ENCODE measurements at regions not wholly inside any gene's neighbourhood (a gene's known extent, or its start where the extent isn't known, plus 50 kb on each side); places are given as distances from the start of the nearest gene placed in this dataset.

GRCh38 chr3:59580996-59581395, 531.2 kb upstream of the CFAP20DC start:
- DNase-seq (ENCODE audit: low spot score): no peak

- no peak for DNase-seq (ENCODE audit: low spot score)
These were observed 530.7 kb upstream of the CFAP20DC start for GRCh38 chr3:59580499-59580898.

DNA sequence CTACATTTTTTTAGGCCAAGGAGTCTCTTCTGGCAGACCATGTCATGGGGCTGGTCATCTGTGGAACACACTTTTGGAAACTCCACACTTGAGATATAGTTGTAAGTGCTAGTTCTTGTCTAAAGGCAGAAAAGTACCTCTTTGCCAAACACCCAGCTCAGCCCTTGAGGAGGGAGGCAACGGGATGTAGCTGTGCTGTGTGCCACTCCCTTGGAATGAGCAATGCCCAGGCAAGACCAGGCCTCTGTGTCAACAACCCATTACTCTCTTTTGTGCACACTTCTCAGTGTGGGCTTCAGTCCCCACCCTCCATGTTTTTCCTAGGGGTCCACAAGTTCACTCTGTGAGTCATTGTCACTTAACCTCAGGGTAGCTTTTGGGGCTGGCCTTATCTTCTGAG, 528.3 kb upstream of the CFAP20DC start:
- no peak for DNase-seq (ENCODE audit: low spot score)

DNA sequence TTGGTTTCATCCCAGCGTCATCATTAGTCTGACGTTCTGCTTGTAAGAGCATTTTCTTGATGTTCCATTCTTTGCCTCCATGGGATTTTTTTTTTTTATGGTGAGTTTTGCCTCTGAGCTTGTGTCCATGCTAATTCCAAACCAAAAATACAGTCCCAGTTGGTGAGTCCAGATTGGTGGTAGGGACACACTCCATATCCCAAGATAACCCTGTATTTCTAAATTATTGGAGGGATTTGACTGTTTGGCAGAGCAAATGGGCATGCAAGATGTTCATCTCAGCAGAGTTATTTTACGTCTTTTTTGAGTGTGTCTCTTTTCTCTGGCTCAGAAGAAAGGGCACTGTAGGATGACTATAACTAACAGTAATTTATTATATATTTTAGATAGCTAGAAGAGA, 526.8 kb upstream of the CFAP20DC start:
- no peak for DNase-seq (ENCODE audit: low spot score)

- peak; percentile 77 for DNase-seq (ENCODE audit: low spot score)
These were observed 525.5 kb upstream of the CFAP20DC start for GRCh38 chr3:59575113-59576001.

DNA sequence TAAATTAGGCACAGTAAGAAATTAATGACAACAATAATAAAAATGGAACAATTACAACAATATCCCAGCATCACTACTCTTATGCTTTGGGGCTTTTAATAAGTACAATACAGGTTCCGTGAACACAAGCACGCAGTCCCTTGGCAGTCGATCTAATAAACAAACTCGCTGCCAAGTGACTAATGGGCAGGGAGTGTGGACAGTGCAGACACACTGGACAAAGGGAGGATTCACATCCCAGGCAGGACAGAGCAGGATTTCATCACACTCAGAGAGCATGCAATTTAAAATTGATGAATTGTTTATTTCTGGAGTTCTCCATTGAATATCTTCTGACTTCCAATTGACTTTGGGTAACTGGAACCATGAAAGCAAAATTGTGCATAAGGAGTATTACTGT, 524.1 kb upstream of the CFAP20DC start:
- peak; percentile 75 for DNase-seq (ENCODE audit: low spot score)

DNA sequence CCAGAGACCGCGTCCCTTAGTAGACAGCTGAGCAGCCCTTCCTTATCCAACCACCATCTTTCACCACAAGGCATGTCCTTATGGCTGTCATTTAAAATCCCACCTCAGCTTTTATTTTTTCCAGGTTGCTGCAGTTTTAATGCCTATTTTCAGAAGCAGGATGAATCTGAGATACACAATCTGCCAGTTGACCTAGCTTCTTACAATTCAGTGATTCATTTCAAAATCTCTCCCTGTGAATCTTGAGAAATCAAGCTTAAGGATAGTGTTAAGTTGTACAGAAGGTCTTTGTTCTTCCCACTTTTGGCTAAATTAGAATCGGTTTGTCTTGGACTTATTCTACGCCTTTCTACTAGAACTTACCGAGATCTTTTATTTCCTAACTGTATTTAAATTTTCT, 522.3 kb upstream of the CFAP20DC start:
- no peak for DNase-seq (ENCODE audit: low spot score)

DNA sequence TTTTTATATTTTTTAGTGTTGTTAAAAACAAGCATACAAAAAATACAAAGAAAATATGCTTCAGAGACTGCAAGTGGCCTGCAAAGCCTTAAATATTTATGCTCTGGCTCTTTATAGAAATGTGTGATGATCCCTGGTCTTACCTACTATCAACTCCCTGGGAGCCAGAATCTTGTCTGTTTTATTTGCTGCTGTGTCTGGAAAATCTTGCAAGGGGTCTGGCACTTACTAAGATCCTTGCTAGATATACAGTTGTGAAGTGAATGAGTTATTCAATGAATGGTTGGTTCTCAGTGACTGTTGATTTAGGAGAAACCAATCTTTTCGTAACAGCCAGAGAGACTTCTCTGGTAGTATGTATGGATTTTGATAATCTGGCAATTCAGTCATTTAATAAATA, 521.0 kb upstream of the CFAP20DC start:
- no peak for DNase-seq (ENCODE audit: low spot score)

DNA sequence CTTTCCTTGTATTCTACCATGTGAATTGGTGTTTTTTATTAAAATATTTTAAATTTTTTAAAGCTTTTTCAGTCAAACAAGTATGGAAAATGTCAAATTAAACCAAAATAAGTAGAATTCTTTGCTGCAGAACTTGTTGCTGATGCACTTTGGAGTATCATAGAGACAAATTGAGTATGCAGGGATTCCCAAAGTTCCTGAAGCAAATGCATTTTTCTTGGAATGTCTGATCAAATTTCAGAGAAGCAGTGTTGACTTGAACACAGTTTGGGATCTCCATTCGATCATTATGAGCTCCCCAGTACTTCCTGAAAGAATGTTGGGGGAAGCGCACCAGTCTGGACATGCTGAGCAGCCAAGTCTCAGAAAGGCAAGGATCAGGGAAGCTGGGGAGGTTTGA, 517.8 kb upstream of the CFAP20DC start:
- no peak for DNase-seq (ENCODE audit: low spot score)

DNA sequence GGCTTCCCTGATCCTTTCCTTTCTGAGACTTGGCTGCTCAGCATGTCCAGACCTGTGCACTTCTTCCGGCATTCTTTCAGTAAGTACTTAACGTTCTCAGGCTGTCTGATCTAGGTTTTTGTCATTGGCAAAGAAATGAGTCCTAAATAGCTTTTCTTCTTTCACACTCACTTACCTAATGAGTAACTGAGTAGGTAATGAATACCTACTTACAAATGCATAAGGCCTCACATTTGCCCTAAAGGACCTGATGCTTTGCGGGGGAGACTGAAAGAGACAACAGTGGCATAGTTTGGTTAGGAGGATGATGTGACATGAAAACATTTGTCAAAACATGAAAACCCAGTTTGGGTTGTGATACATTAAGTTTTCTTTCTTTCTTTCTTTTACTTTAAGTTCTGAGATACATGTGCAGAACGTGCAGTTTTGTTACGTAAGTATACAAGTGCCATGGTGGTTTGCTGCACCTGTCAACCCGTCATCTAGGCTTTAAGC, 516.7 kb upstream of the CFAP20DC start:
- DNase-seq (ENCODE audit: low spot score): peak; percentile 95

GRCh38 chr3:59565125-59565524, 515.3 kb upstream of the CFAP20DC start:
- no peak for DNase-seq (ENCODE audit: low spot score)

DNA sequence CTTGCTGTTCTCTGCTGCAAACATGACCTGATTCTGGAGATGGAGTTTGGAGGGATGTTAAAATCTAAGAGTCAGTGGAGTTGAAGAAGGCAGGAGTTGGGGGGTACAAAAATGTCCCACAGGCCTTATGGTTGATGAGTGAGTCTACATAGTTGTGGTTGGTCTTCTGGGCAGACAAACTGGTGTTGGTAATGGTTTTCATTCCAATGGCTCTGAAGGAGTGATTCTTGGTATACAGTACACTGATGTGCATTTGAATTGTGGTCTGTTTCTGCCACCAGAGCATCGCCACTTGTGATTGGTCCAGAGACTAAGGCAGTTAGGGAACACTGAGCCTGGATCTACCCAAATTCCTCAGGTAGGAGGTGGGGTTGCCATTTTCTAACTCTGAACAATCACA, 514.1 kb upstream of the CFAP20DC start:
- DNase-seq (ENCODE audit: low spot score): peak; percentile 71

GRCh38 chr3:59563072-59563605, 513.3 kb upstream of the CFAP20DC start:
- DNase-seq (ENCODE audit: low spot score): peak; percentile 88

- peak; percentile 96 for DNase-seq (ENCODE audit: low spot score)
These were observed 510.1 kb upstream of the CFAP20DC start for GRCh38 chr3:59559721-59560435.

DNA sequence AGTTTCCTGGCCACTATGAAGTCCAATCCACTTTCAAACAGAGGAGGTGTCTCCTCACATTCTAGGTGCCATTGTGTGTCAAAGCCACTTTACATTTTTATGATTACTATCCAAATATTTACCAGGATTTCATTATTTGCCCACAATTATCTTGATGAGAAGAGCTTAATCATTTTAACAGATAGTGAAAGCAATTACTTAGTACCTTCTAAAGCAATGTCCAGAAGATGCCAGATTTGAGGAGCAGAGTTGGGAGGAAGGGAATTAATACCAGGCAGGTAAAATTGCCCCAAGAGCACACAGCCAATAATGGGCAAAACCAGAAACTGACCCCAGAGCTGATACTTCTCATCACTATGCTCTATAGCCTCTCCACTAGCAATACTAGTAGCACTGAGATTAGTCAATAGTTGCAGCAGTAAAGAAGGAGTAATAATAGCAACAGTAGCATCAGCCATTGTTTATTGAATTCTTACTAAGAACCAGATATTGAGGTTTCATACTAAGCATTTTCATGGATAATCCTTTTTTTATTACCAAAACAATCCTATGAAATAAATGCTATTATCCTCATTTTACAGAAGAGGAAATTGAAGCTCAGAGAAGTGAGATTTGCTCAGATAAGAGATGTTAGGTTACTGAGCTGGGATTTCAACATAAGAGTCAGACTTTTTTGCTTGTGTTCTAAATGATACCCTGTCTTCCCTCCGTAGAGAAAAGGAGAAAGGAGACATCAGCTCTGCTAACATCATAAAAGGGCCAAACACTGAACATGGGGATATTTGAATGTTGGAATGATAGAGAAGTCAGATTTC, 509.3 kb upstream of the CFAP20DC start:
- no peak for DNase-seq (ENCODE audit: low spot score)

- DNase-seq (ENCODE audit: low spot score): peak; percentile 22
These were observed 505.9 kb upstream of the CFAP20DC start for GRCh38 chr3:59555593-59556315.

GRCh38 chr3:59553076-59553475, 503.3 kb upstream of the CFAP20DC start:
- no peak for DNase-seq (ENCODE audit: low spot score)

- DNase-seq (ENCODE audit: low spot score): no peak
These were observed 502.0 kb upstream of the CFAP20DC start for GRCh38 chr3:59551834-59552233.

GRCh38 chr3:59549962-59550361, 500.1 kb upstream of the CFAP20DC start:
- DNase-seq (ENCODE audit: low spot score): no peak

DNA sequence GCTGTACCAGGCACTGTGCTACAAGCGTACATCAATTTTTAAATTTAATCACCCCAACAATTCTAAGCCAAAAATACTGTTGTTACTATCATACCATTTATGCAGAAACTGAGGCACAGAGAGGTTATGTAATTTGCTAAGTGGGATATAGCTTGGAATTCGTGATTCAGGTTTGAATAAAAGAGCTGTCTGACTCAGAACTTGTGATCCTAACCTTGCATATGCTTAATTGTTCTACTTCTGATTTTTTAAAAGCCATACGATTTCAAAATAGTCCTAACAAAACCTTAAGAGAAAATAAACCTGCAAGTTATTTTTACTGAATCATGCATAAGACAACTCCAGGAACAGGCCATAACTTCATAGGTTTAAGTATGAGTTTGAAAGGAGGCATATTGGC, 498.0 kb upstream of the CFAP20DC start:
- no peak for DNase-seq (ENCODE audit: low spot score)

- no peak for DNase-seq (ENCODE audit: low spot score)
These were observed 496.7 kb upstream of the CFAP20DC start for GRCh38 chr3:59546522-59546921.

Data from kidney tubule cell (primary cell).